ENCODE measurements at regions not wholly inside any gene's neighbourhood (a gene's known extent, or its start where the extent isn't known, plus 50 kb on each side); places are given as distances from the start of the nearest gene placed in this dataset.

DNA sequence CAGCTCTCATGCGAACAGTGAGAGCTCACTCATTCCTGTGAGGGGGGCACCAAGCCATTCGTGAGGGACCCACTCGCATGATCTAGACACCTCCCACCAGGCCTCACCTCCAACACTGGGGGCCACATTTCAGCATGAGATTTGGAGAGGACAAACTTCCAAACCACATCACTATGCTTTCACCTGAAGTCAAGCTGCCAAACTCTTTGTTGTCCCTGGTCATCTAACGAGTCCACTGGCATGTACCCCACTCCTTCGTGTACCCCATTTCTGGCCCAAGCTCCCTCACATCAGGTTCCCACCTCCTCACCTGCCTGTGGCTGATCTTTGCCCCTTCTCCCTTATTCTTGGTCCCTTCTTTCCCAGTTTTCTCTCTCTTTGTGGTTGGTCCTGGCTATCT is 198.9 kb downstream of the ADAMTS15 start:
- no peaks in the 10 kb centered on the region for H3K4me1 Mint-ChIP-seq

DNA sequence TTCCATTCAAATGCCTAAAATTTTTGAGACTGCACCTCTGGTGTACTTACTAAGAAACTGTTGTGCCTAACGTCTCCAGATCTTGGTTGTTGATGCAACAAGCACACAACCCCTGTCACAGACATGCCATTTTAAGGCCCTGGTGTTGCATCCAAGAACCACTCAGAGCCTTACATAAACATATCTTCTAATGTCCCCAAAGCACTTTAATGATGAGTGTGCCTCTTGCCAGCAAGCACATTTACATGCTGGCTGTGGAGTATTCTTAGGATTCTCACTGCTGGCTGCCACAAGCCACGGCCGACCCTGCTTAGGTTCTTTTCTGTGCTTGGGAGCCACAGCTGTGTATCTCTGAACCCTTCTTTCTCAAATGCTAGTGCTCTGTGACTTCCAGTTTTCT is 201.4 kb downstream of the ADAMTS15 start:
- H3K9me3 ChIP-seq (ENCODE audit: control insufficient read depth, low read length, poor library complexity, severe bottlenecking) = no peaks in the 10 kb centered on the region
- H3K27me3 Mint-ChIP-seq = peaks cover 18% of the 10 kb centered on the region
- H3K27ac Mint-ChIP-seq = no peak overlapping the region
- ATAC-seq (no peak), DNase-seq (no peak)
- H3K4me1 Mint-ChIP-seq = no peaks in the 10 kb centered on the region
- H3K36me3 Mint-ChIP-seq (ENCODE audit: low read depth) = no peaks in the 10 kb centered on the region
- H3K4me3 Mint-ChIP-seq = no peak overlapping the region

More for the DNA sequence above, 198.9 kb downstream of the ADAMTS15 start:
- no peak for DNase-seq
- Mint-ChIP-seq H3K27ac (no peak overlapping the region), H3K4me3 (no peak overlapping the region), H3K27me3 (peaks cover 10% of the 10 kb centered on the region), H3K36me3 (ENCODE audit: low read depth) (no peaks in the 10 kb centered on the region)
- no peaks in the 10 kb centered on the region for H3K9me3 ChIP-seq (ENCODE audit: control insufficient read depth, low read length, poor library complexity, severe bottlenecking)
- ATAC-seq = no peak

GRCh38 chr11:130650456-130651030 is 202.1 kb downstream of the ADAMTS15 start:
- Mint-ChIP-seq H3K36me3 (ENCODE audit: low read depth) (no peaks in the 10 kb centered on the region), H3K27me3 (peaks cover 25% of the 10 kb centered on the region), H3K4me1 (no peaks in the 10 kb centered on the region), H3K4me3 (no peak overlapping the region), H3K27ac (no peak overlapping the region)
- DNase-seq (no peak), ATAC-seq (no peak)
- no peaks in the 10 kb centered on the region for H3K9me3 ChIP-seq (ENCODE audit: control insufficient read depth, low read length, poor library complexity, severe bottlenecking)

GRCh38 chr11:130651066-130651855 is 202.8 kb downstream of the ADAMTS15 start:
- DNase-seq = no peak
- Mint-ChIP-seq H3K27ac (no peak overlapping the region), H3K4me1 (no peaks in the 10 kb centered on the region), H3K4me3 (no peak overlapping the region), H3K27me3 (peaks cover 25% of the 10 kb centered on the region), H3K36me3 (ENCODE audit: low read depth) (no peaks in the 10 kb centered on the region)
- ATAC-seq = no peak
- H3K9me3 ChIP-seq (ENCODE audit: control insufficient read depth, low read length, poor library complexity, severe bottlenecking) = no peaks in the 10 kb centered on the region

GRCh38 chr11:130652671-130653335 is 204.4 kb downstream of the ADAMTS15 start:
- H3K9me3 ChIP-seq (ENCODE audit: control insufficient read depth, low read length, poor library complexity, severe bottlenecking) = no peaks in the 10 kb centered on the region
- Mint-ChIP-seq H3K27ac (no peak overlapping the region), H3K27me3 (peaks cover 25% of the 10 kb centered on the region), H3K36me3 (ENCODE audit: low read depth) (no peaks in the 10 kb centered on the region), H3K4me1 (no peaks in the 10 kb centered on the region), H3K4me3 (no peak overlapping the region)
- no peak for DNase-seq
- no peak for ATAC-seq

- H3K27me3 Mint-ChIP-seq = peaks cover 25% of the 10 kb centered on the region
- no peaks in the 10 kb centered on the region for H3K36me3 Mint-ChIP-seq (ENCODE audit: low read depth)
- no peak overlapping the region for H3K27ac Mint-ChIP-seq
- H3K9me3 ChIP-seq (ENCODE audit: control insufficient read depth, low read length, poor library complexity, severe bottlenecking) = no peaks in the 10 kb centered on the region
- H3K4me3 Mint-ChIP-seq = no peak overlapping the region
- ATAC-seq = no peak
- no peak for DNase-seq
- no peaks in the 10 kb centered on the region for H3K4me1 Mint-ChIP-seq
These were observed 205.6 kb downstream of the ADAMTS15 start for GRCh38 chr11:130653838-130654636.

- Mint-ChIP-seq H3K36me3 (ENCODE audit: low read depth) (no peaks in the 10 kb centered on the region), H3K4me1 (no peaks in the 10 kb centered on the region), H3K4me3 (no peak overlapping the region), H3K27ac (no peak overlapping the region), H3K27me3 (peaks cover 25% of the 10 kb centered on the region)
- ATAC-seq = no peak
- DNase-seq = no peak
- H3K9me3 ChIP-seq (ENCODE audit: control insufficient read depth, low read length, poor library complexity, severe bottlenecking) = no peaks in the 10 kb centered on the region
These were observed 206.9 kb downstream of the ADAMTS15 start for GRCh38 chr11:130655300-130655699.

DNA sequence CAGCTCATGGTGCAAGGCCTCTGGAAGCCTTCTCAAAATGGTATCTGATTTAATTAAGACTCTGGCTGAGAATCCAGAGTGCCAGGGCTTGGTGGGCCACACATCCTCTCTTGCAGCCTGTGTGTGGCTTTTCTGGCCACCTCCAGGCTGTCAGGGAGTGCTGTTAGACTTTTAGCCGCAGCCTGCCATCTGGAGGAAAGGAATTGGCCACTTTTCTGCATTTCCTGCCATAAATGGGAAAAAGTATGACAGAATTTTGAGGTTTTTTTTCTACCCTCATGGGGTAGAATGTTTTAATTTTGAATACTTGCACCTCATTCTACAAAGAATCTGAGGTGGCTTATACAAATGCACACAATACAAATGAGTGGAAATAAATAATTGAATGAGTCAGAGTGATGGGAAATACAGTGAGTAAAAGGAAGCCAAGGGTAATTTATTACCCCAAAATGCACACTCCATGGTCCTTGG is 218.4 kb downstream of the ADAMTS15 start:
- no peaks in the 10 kb centered on the region for H3K4me1 Mint-ChIP-seq
- peaks cover 25% of the 10 kb centered on the region for H3K27me3 Mint-ChIP-seq
- no peaks in the 10 kb centered on the region for H3K9me3 ChIP-seq (ENCODE audit: control insufficient read depth, low read length, poor library complexity, severe bottlenecking)
- no peak for DNase-seq
- H3K4me3 Mint-ChIP-seq = no peak overlapping the region
- no peak for ATAC-seq
- H3K27ac Mint-ChIP-seq = no peak overlapping the region
- peaks cover 2% of the 10 kb centered on the region for H3K36me3 Mint-ChIP-seq (ENCODE audit: low read depth)

- ATAC-seq (no peak), DNase-seq (no peak)
- Mint-ChIP-seq H3K27ac (no peak overlapping the region), H3K36me3 (ENCODE audit: low read depth) (peaks cover 2% of the 10 kb centered on the region), H3K4me3 (no peak overlapping the region), H3K27me3 (peaks cover 21% of the 10 kb centered on the region), H3K4me1 (no peaks in the 10 kb centered on the region)
- no peaks in the 10 kb centered on the region for H3K9me3 ChIP-seq (ENCODE audit: control insufficient read depth, low read length, poor library complexity, severe bottlenecking)
These were observed 220.3 kb downstream of the ADAMTS15 start for GRCh38 chr11:130668751-130669150.

DNA sequence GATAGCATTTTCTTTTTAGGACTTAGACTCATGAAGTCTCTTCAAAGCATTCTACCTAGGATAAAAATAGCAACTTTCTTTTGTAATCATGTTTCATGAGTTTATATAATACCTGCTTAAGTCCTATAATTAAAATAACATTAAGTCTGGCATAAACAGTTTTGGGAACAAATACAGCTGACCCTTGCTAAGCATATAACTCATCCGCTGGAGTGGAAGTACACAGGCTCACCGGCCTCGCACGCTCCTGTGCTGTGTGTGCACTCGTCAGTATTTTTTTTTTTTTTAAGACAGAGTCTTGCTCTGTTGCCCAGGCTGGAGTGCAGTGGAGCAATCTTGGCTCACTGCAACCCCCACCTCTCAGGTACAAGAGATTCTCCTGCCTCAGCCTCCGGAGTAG is 221.8 kb downstream of the ADAMTS15 start:
- Mint-ChIP-seq H3K4me1 (no peaks in the 10 kb centered on the region), H3K36me3 (ENCODE audit: low read depth) (peaks cover 2% of the 10 kb centered on the region), H3K27me3 (peaks cover 31% of the 10 kb centered on the region), H3K27ac (no peak overlapping the region), H3K4me3 (no peak overlapping the region)
- no peaks in the 10 kb centered on the region for H3K9me3 ChIP-seq (ENCODE audit: control insufficient read depth, low read length, poor library complexity, severe bottlenecking)
- DNase-seq = no peak
- ATAC-seq = no peak

DNA sequence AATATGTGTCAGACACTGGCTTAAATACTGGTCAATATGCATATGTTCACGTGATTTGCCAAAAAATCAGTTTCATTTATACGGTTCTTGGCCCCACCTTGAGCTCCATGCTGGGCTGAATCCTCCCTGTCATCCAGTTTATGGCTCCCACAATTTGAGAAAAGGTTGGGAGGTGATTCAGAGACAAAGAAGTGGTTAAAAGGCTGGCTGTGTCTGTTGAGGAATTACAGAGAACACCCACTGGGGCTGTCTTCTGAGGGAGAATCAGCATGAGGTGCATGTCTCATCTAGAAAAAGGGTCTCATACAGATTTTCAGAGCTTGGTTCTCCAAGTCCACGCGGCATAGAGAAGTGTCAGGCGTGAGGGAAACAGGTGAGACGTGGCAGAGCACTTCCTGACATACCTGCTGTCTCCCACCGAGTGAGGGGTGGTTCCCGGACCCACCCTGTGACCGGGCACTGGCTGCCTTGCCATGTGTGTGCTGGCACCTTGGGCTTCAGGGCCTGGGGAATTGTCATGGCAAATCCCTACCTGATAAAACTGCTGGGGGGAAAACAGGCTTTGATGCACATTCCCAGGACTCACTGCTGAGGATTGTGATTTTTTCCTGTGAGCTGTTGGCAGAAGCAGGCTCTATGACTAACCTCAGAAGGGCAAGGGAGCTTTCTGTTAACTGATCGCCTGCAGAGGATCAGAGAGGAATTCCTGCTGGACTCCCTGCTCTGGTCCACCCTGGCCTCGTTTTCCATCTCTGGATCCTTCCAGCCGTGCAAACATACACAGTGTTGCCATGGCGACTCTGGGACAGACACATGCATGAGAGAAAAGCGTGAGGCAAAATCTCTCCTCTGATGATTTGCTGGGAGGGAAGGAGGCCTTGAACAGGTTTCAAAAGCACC is 223.6 kb downstream of the ADAMTS15 start:
- H3K4me3 Mint-ChIP-seq = no peak overlapping the region
- H3K4me1 Mint-ChIP-seq = no peaks in the 10 kb centered on the region
- ATAC-seq = no peak
- no peaks in the 10 kb centered on the region for H3K36me3 Mint-ChIP-seq (ENCODE audit: low read depth)
- peaks cover 25% of the 10 kb centered on the region for H3K27me3 Mint-ChIP-seq
- no peak overlapping the region for H3K27ac Mint-ChIP-seq
- DNase-seq = no peak
- no peaks in the 10 kb centered on the region for H3K9me3 ChIP-seq (ENCODE audit: control insufficient read depth, low read length, poor library complexity, severe bottlenecking)

GRCh38 chr11:130672911-130673310 is 224.5 kb downstream of the ADAMTS15 start:
- Mint-ChIP-seq H3K27me3 (peaks cover 22% of the 10 kb centered on the region), H3K4me1 (no peaks in the 10 kb centered on the region), H3K27ac (no peak overlapping the region), H3K36me3 (ENCODE audit: low read depth) (no peaks in the 10 kb centered on the region), H3K4me3 (no peak overlapping the region)
- ATAC-seq (no peak), DNase-seq (no peak)
- H3K9me3 ChIP-seq (ENCODE audit: control insufficient read depth, low read length, poor library complexity, severe bottlenecking) = no peaks in the 10 kb centered on the region

Measured in T-helper 17 cell (primary cell).